ENCODE measurements at regions not wholly inside any gene's neighbourhood (a gene's known extent, or its start where the extent isn't known, plus 50 kb on each side); places are given as distances from the start of the nearest gene placed in this dataset.

GRCh38 chr1:55586771-55587170 lies 371.6 kb upstream of the USP24 start:
- TF ChIP-seq CTCF (IDR thresholded peaks at IDR 0.05; ENCODE audit: unreplicated experiment), result no peak

GRCh38 chr1:55585402-55585792 lies 370.2 kb upstream of the USP24 start:
- H3K9me3 Mint-ChIP-seq (ENCODE audit: unreplicated experiment), result no peaks in the 10 kb centered on the region
- no peak overlapping the region for H3K27ac Mint-ChIP-seq (ENCODE audit: unreplicated experiment)
- peaks cover 4% of the 10 kb centered on the region for H3K27me3 Mint-ChIP-seq (ENCODE audit: unreplicated experiment)
- no peak for DNase-seq (ENCODE audit: low spot score)
- TF ChIP-seq CTCF (IDR thresholded peaks at IDR 0.05; ENCODE audit: unreplicated experiment), result no peak
- peaks cover 4% of the 10 kb centered on the region for H3K4me1 Mint-ChIP-seq (ENCODE audit: unreplicated experiment)
- no peak overlapping the region for H3K4me3 Mint-ChIP-seq (ENCODE audit: unreplicated experiment)
- H3K36me3 Mint-ChIP-seq (ENCODE audit: low read depth, unreplicated experiment), result no peaks in the 10 kb centered on the region

More at GRCh38 chr1:55586771-55587170, 371.6 kb upstream of the USP24 start:
- DNase-seq (ENCODE audit: low spot score), result no peak
- peaks cover 4% of the 10 kb centered on the region for H3K4me1 Mint-ChIP-seq (ENCODE audit: unreplicated experiment)
- H3K27ac Mint-ChIP-seq (ENCODE audit: unreplicated experiment), result no peak overlapping the region
- H3K4me3 Mint-ChIP-seq (ENCODE audit: unreplicated experiment), result no peak overlapping the region
- H3K9me3 Mint-ChIP-seq (ENCODE audit: unreplicated experiment), result no peaks in the 10 kb centered on the region
- H3K27me3 Mint-ChIP-seq (ENCODE audit: unreplicated experiment), result peaks cover 4% of the 10 kb centered on the region
- no peaks in the 10 kb centered on the region for H3K36me3 Mint-ChIP-seq (ENCODE audit: low read depth, unreplicated experiment)

GRCh38 chr1:55584526-55585401 lies 369.6 kb upstream of the USP24 start:
- H3K27ac Mint-ChIP-seq (ENCODE audit: unreplicated experiment), result no peak overlapping the region
- no peaks in the 10 kb centered on the region for H3K9me3 Mint-ChIP-seq (ENCODE audit: unreplicated experiment)
- no peak overlapping the region for H3K4me3 Mint-ChIP-seq (ENCODE audit: unreplicated experiment)
- H3K4me1 Mint-ChIP-seq (ENCODE audit: unreplicated experiment), result peaks cover 4% of the 10 kb centered on the region
- H3K27me3 Mint-ChIP-seq (ENCODE audit: unreplicated experiment), result peaks cover 4% of the 10 kb centered on the region
- no peak for TF ChIP-seq CTCF (IDR thresholded peaks at IDR 0.05; ENCODE audit: unreplicated experiment)
- no peaks in the 10 kb centered on the region for H3K36me3 Mint-ChIP-seq (ENCODE audit: low read depth, unreplicated experiment)
- no peak for DNase-seq (ENCODE audit: low spot score)

GRCh38 chr1:55582084-55582483 lies 366.9 kb upstream of the USP24 start:
- Mint-ChIP-seq H3K4me1 (ENCODE audit: unreplicated experiment) (peaks cover 4% of the 10 kb centered on the region), H3K27ac (ENCODE audit: unreplicated experiment) (no peak overlapping the region), H3K9me3 (ENCODE audit: unreplicated experiment) (no peaks in the 10 kb centered on the region), H3K4me3 (ENCODE audit: unreplicated experiment) (no peak overlapping the region), H3K27me3 (ENCODE audit: unreplicated experiment) (peaks cover 4% of the 10 kb centered on the region), H3K36me3 (ENCODE audit: low read depth, unreplicated experiment) (no peaks in the 10 kb centered on the region)
- TF ChIP-seq CTCF (IDR thresholded peaks at IDR 0.05; ENCODE audit: unreplicated experiment), result no peak
- DNase-seq (ENCODE audit: low spot score), result no peak

GRCh38 chr1:55580845-55581332 lies 365.7 kb upstream of the USP24 start:
- Mint-ChIP-seq H3K36me3 (ENCODE audit: low read depth, unreplicated experiment) (no peaks in the 10 kb centered on the region), H3K4me1 (ENCODE audit: unreplicated experiment) (peaks cover 4% of the 10 kb centered on the region), H3K27me3 (ENCODE audit: unreplicated experiment) (peaks cover 4% of the 10 kb centered on the region), H3K9me3 (ENCODE audit: unreplicated experiment) (no peaks in the 10 kb centered on the region), H3K27ac (ENCODE audit: unreplicated experiment) (no peak overlapping the region), H3K4me3 (ENCODE audit: unreplicated experiment) (no peak overlapping the region)
- TF ChIP-seq CTCF (IDR thresholded peaks at IDR 0.05; ENCODE audit: unreplicated experiment), result no peak
- DNase-seq (ENCODE audit: low spot score), result no peak

All from endothelial cell (in vitro differentiated cells).